Lower leg skin (tissue), 3 donors: ENCODE measurements at regions not wholly inside any gene's neighbourhood (a gene's known extent, or its start where the extent isn't known, plus 50 kb on each side); places are given as distances from the start of the nearest gene placed in this dataset.

ENCODE experiments used
- POLR2A ChIP-seq, 2 donors: fragments of 450-650 bp; IDR thresholded peaks; one replicate each; pipeline ENCODE4 v1.6.1; 2016 to 2017; ENCODE audit warnings: antibody characterized with exemption in 2 of 2, mild to moderate bottlenecking in 1 of 2, moderate library complexity in 1 of 2
- TF ChIP-seq, protein P1 (sequence below), 3 donors: fragments of 450-650 bp; IDR thresholded peaks; one replicate each; pipeline ENCODE4 v1.5.1; 2016; ENCODE audit warnings: antibody characterized with exemption in 3 of 3, mild to moderate bottlenecking in 3 of 3, moderate library complexity in 2 of 3

DNA sequence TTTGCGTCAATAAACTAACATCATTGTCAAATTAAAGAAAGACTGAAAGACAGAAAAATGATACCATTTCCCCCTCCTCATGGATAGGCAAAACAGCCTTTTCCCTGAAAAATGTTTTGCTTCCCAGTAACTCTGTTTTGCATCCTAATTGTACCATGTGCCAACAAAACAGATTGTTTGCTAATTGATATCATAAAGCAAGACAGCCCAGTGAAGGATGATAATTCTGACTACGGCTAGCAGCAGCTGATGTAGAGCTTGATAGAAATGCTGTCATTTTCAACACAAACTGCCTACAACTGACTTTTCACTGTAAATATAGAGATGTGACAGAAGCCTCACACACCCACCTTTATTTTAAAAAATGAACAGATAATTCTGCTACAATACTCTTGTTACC lies 1061.6 kb downstream of the HACE1 start:
- TF ChIP-seq, protein P1, sequence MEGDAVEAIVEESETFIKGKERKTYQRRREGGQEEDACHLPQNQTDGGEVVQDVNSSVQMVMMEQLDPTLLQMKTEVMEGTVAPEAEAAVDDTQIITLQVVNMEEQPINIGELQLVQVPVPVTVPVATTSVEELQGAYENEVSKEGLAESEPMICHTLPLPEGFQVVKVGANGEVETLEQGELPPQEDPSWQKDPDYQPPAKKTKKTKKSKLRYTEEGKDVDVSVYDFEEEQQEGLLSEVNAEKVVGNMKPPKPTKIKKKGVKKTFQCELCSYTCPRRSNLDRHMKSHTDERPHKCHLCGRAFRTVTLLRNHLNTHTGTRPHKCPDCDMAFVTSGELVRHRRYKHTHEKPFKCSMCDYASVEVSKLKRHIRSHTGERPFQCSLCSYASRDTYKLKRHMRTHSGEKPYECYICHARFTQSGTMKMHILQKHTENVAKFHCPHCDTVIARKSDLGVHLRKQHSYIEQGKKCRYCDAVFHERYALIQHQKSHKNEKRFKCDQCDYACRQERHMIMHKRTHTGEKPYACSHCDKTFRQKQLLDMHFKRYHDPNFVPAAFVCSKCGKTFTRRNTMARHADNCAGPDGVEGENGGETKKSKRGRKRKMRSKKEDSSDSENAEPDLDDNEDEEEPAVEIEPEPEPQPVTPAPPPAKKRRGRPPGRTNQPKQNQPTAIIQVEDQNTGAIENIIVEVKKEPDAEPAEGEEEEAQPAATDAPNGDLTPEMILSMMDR (IDR thresholded peaks at IDR 0.05): no peak
- no peak for TF ChIP-seq POLR2A (IDR thresholded peaks at IDR 0.05)
